ENCODE measurements at regions not wholly inside any gene's neighbourhood (a gene's known extent, or its start where the extent isn't known, plus 50 kb on each side); places are given as distances from the start of the nearest gene placed in this dataset.

GRCh38 chr10:33807531-33808359, 473.3 kb upstream of the NRP1 start:
- Histone ChIP-seq H3K4me3 (no peak overlapping the region), H3K4me1 (replicated peaks in 1 of 2) (peaks cover 18 to 22% of the 10 kb centered on the region in 2 donors), H3K27ac (peak overlapping the region in 1 of 2 donors; percentile 29)
- 37 to 89% (median 64%) methylated on average over 1 to 9 of the region's 11 CpGs; no CpG with 5 or more reads in 1 of the 10 experiments for WGBS, 10 experiments
- peak in 5 of 8 experiments; percentile 56 to 73 (median 60) for ATAC-seq (replicated peaks in 6 of 8)
- in situ Hi-C loops (cut with MboI; ENCODE audit: low pct_unique_long_range_greater_than_20kb in 2 of 9, low sequenced_read_pairs in 9 of 9, unreplicated experiment in 9 of 9) = no loop called here

GRCh38 chr10:33805831-33806230, 471.4 kb upstream of the NRP1 start:
- peaks cover 18 to 22% of the 10 kb centered on the region in 2 donors for H3K4me1 ChIP-seq (replicated peaks in 1 of 2)
- no peak overlapping the region for H3K27ac ChIP-seq
- no peak overlapping the region for H3K4me3 ChIP-seq
- 17 to 100% (median 83%) methylated on average over 1 to 2 of the region's 2 CpGs; no CpG with 5 or more reads in 3 of the 10 experiments for WGBS, 10 experiments
- no peak for ATAC-seq (replicated peaks in 6 of 8)
- in situ Hi-C loops (cut with MboI; ENCODE audit: low pct_unique_long_range_greater_than_20kb in 2 of 9, low sequenced_read_pairs in 9 of 9, unreplicated experiment in 9 of 9) = no loop called here

- 69 to 100% (median 91%) methylated on average over 2 to 10 of the region's 10 CpGs; no CpG with 5 or more reads in 2 of the 10 experiments for WGBS, 10 experiments
These were observed 470.1 kb upstream of the NRP1 start for GRCh38 chr10:33804584-33804983.

GRCh38 chr10:33803248-33803647, 468.8 kb upstream of the NRP1 start:
- ATAC-seq (replicated peaks in 6 of 8) = no peak
- WGBS, 10 experiments = 93 to 100% methylated on average over 1 to 3 of the region's 3 CpGs; no CpG with 5 or more reads in 8 of the 10 experiments
- in situ Hi-C loops (cut with MboI; ENCODE audit: low pct_unique_long_range_greater_than_20kb in 2 of 9, low sequenced_read_pairs in 9 of 9, unreplicated experiment in 9 of 9) = no loop called here

More at GRCh38 chr10:33804584-33804983, 470.1 kb upstream of the NRP1 start:
- H3K4me3 ChIP-seq = no peak overlapping the region
- H3K4me1 ChIP-seq (replicated peaks in 1 of 2) = peaks cover 20 to 22% of the 10 kb centered on the region in 2 donors
- no peak for ATAC-seq (replicated peaks in 6 of 8)
- in situ Hi-C loops (cut with MboI; ENCODE audit: low pct_unique_long_range_greater_than_20kb in 2 of 9, low sequenced_read_pairs in 9 of 9, unreplicated experiment in 9 of 9) = no loop called here
- H3K27ac ChIP-seq = no peak overlapping the region

GRCh38 chr10:33802566-33802965, 468.1 kb upstream of the NRP1 start:
- 40 to 100% (median 88%) methylated on average over 1 to 4 of the region's 4 CpGs; no CpG with 5 or more reads in 4 of the 10 experiments for WGBS, 10 experiments
- peaks cover 14 to 17% of the 10 kb centered on the region in 2 donors for H3K4me1 ChIP-seq (replicated peaks in 1 of 2)
- no peak for ATAC-seq (replicated peaks in 6 of 8)
- no peak overlapping the region for H3K27ac ChIP-seq
- H3K4me3 ChIP-seq = no peak overlapping the region
- in situ Hi-C loops (cut with MboI; ENCODE audit: low pct_unique_long_range_greater_than_20kb in 2 of 9, low sequenced_read_pairs in 9 of 9, unreplicated experiment in 9 of 9) = no loop called here

More at GRCh38 chr10:33803248-33803647, 468.8 kb upstream of the NRP1 start:
- H3K4me3 ChIP-seq = no peak overlapping the region
- no peak overlapping the region for H3K27ac ChIP-seq
- peaks cover 21 to 24% of the 10 kb centered on the region in 2 donors for H3K4me1 ChIP-seq (replicated peaks in 1 of 2)

- in situ Hi-C loops (cut with MboI; ENCODE audit: low pct_unique_long_range_greater_than_20kb in 2 of 9, low sequenced_read_pairs in 9 of 9, unreplicated experiment in 9 of 9) = no loop called here
- peaks cover 5 to 12% of the 10 kb centered on the region in 2 donors for H3K4me1 ChIP-seq (replicated peaks in 1 of 2)
- ATAC-seq (replicated peaks in 6 of 8) = peak in 1 of 8 experiments; percentile 30
These were observed 467.2 kb upstream of the NRP1 start for GRCh38 chr10:33801705-33802104.

GRCh38 chr10:33800986-33801385, 466.5 kb upstream of the NRP1 start:
- no peak for ATAC-seq (replicated peaks in 6 of 8)
- in situ Hi-C loops (cut with MboI; ENCODE audit: low pct_unique_long_range_greater_than_20kb in 2 of 9, low sequenced_read_pairs in 9 of 9, unreplicated experiment in 9 of 9) = no loop called here
- Histone ChIP-seq H3K4me1 (replicated peaks in 1 of 2) (peaks cover 4 to 12% of the 10 kb centered on the region in 2 donors), H3K27ac (no peak overlapping the region), H3K4me3 (no peak overlapping the region)

More at GRCh38 chr10:33801705-33802104, 467.2 kb upstream of the NRP1 start:
- 60 to 100% (median 100%) methylated on average over 1 to 2 of the region's 2 CpGs; no CpG with 5 or more reads in 3 of the 10 experiments for WGBS, 10 experiments
- Histone ChIP-seq H3K4me3 (no peak overlapping the region), H3K27ac (no peak overlapping the region)

GRCh38 chr10:33800545-33800944, 466.1 kb upstream of the NRP1 start:
- no peak overlapping the region for H3K27ac ChIP-seq
- 37 to 100% (median 80%) methylated on average over 1 to 5 of the region's 5 CpGs; no CpG with 5 or more reads in 2 of the 10 experiments for WGBS, 10 experiments
- peaks cover 4 to 12% of the 10 kb centered on the region in 2 donors for H3K4me1 ChIP-seq (replicated peaks in 1 of 2)
- in situ Hi-C loops (cut with MboI; ENCODE audit: low pct_unique_long_range_greater_than_20kb in 2 of 9, low sequenced_read_pairs in 9 of 9, unreplicated experiment in 9 of 9) = no loop called here
- no peak for ATAC-seq (replicated peaks in 6 of 8)
- no peak overlapping the region for H3K4me3 ChIP-seq

GRCh38 chr10:33799944-33800323, 465.5 kb upstream of the NRP1 start:
- H3K27ac ChIP-seq = no peak overlapping the region
- peaks cover 4 to 12% of the 10 kb centered on the region in 2 donors for H3K4me1 ChIP-seq (replicated peaks in 1 of 2)
- in situ Hi-C loops (cut with MboI; ENCODE audit: low pct_unique_long_range_greater_than_20kb in 2 of 9, low sequenced_read_pairs in 9 of 9, unreplicated experiment in 9 of 9) = no loop called here
- ATAC-seq (replicated peaks in 6 of 8) = no peak
- no peak overlapping the region for H3K4me3 ChIP-seq
- 80 to 100% (median 98%) methylated on average over 1 to 4 of the region's 5 CpGs; no CpG with 5 or more reads in 4 of the 10 experiments for WGBS, 10 experiments

- no peak for ATAC-seq (replicated peaks in 6 of 8)
- H3K27ac ChIP-seq = no peak overlapping the region
- in situ Hi-C loops (cut with MboI; ENCODE audit: low pct_unique_long_range_greater_than_20kb in 2 of 9, low sequenced_read_pairs in 9 of 9, unreplicated experiment in 9 of 9) = no loop called here
- H3K4me3 ChIP-seq = no peak overlapping the region
- H3K4me1 ChIP-seq (replicated peaks in 1 of 2) = peaks cover 4 to 12% of the 10 kb centered on the region in 2 donors
- WGBS, 10 experiments = 29 to 83% (median 48%) methylated on average over 2 to 4 of the region's 4 CpGs; no CpG with 5 or more reads in 1 of the 10 experiments
These were observed 464.9 kb upstream of the NRP1 start for GRCh38 chr10:33799281-33799943.

GRCh38 chr10:33798754-33799153, 464.3 kb upstream of the NRP1 start:
- H3K4me1 ChIP-seq (replicated peaks in 1 of 2) = peaks cover 4 to 12% of the 10 kb centered on the region in 2 donors
- H3K4me3 ChIP-seq = no peak overlapping the region
- 25 to 100% (median 78%) methylated on average over 1 of the region's 1 CpG; no CpG with 5 or more reads in 4 of the 10 experiments for WGBS, 10 experiments
- ATAC-seq (replicated peaks in 6 of 8) = peak in 1 of 8 experiments; percentile 44
- in situ Hi-C loops (cut with MboI; ENCODE audit: low pct_unique_long_range_greater_than_20kb in 2 of 9, low sequenced_read_pairs in 9 of 9, unreplicated experiment in 9 of 9) = no loop called here
- H3K27ac ChIP-seq = no peak overlapping the region

GRCh38 chr10:33796680-33797079, 462.2 kb upstream of the NRP1 start:
- in situ Hi-C loops (cut with MboI; ENCODE audit: low pct_unique_long_range_greater_than_20kb in 2 of 9, low sequenced_read_pairs in 9 of 9, unreplicated experiment in 9 of 9) = no loop called here
- H3K27ac ChIP-seq = peak overlapping the region in 1 of 2 donors; percentile 10
- ATAC-seq (replicated peaks in 6 of 8) = peak in 4 of 8 experiments; percentile 37 to 64 (median 49)
- peaks cover 4 to 12% of the 10 kb centered on the region in 2 donors for H3K4me1 ChIP-seq (replicated peaks in 1 of 2)
- no peak overlapping the region for H3K4me3 ChIP-seq
- 20 to 100% (median 81%) methylated on average over 1 to 2 of the region's 2 CpGs; no CpG with 5 or more reads in 4 of the 10 experiments for WGBS, 10 experiments

GRCh38 chr10:33795529-33795928, 461.1 kb upstream of the NRP1 start:
- in situ Hi-C loops (cut with MboI; ENCODE audit: low pct_unique_long_range_greater_than_20kb in 2 of 9, low sequenced_read_pairs in 9 of 9, unreplicated experiment in 9 of 9) = no loop called here
- no peak for ATAC-seq (replicated peaks in 6 of 8)
- H3K4me1 ChIP-seq (replicated peaks in 1 of 2) = peaks cover 15 to 24% of the 10 kb centered on the region in 2 donors
- H3K27ac ChIP-seq = no peak overlapping the region
- H3K4me3 ChIP-seq = no peak overlapping the region
